ENCODE measurements at regions not wholly inside any gene's neighbourhood (a gene's known extent, or its start where the extent isn't known, plus 50 kb on each side); places are given as distances from the start of the nearest gene placed in this dataset.

- H3K4me1 Mint-ChIP-seq = no peaks in the 10 kb centered on the region
- POLR2A ChIA-PET = no interaction called here
- Histone ChIP-seq H3K36me3 (replicated peaks in 1 of 2; ENCODE audit: control extremely low read depth in 1 of 2, control insufficient read depth in 1 of 2, extremely low read depth in 1 of 2, insufficient read depth in 2 of 2, low read length in 1 of 2) (no peaks in the 10 kb centered on the region), H3K9ac (ENCODE audit: low read length) (no peak overlapping the region), H4K20me1 (ENCODE audit: control insufficient read depth, insufficient read depth, low read length, poor library complexity, severe bottlenecking) (no peaks in the 10 kb centered on the region), H3K27ac (ENCODE audit: low read length in 2 of 2) (no peak overlapping the region), H3K4me3 (ENCODE audit: control extremely low read depth in 1 of 5, extremely low read depth in 1 of 5, insufficient read depth in 1 of 5, low read depth in 2 of 5, low read length in 4 of 5) (no peak overlapping the region), H3K4me1 (ENCODE audit: control insufficient read depth in 2 of 2, insufficient read depth in 2 of 2, low read length in 2 of 2) (no peaks in the 10 kb centered on the region), H3K9me3 (ENCODE audit: control extremely low read depth in 1 of 3, control insufficient read depth in 2 of 3, insufficient read depth in 1 of 3, low read length in 2 of 3) (no peaks in the 10 kb centered on the region), H2AFZ (ENCODE audit: insufficient read depth, low read depth, low read length, poor library complexity, severe bottlenecking) (no peak overlapping the region), H3K4me2 (replicated peaks; ENCODE audit: low read depth, low read length, poor library complexity, severe bottlenecking) (no peak overlapping the region), H3K79me2 (ENCODE audit: control insufficient read depth, insufficient read depth, low read length) (no peaks in the 10 kb centered on the region), H3K27me3 (replicated peaks in 1 of 4; ENCODE audit: control extremely low read depth in 1 of 4, control insufficient read depth in 3 of 4, insufficient read depth in 4 of 4, low read length in 3 of 4) (no peaks in the 10 kb centered on the region)
- CTCF ChIA-PET = no interaction called here
- intact Hi-C loops (cut with micrococcal nuclease) = no loop called here
- H3K4me3 Mint-ChIP-seq = no peak overlapping the region
- H3K9me3 Mint-ChIP-seq (ENCODE audit: insufficient read depth) = no peaks in the 10 kb centered on the region
- ATAC-seq (ENCODE audit: low read depth) (no peak), DNase-seq (no peak)
- TF ChIP-seq, protein P1, sequence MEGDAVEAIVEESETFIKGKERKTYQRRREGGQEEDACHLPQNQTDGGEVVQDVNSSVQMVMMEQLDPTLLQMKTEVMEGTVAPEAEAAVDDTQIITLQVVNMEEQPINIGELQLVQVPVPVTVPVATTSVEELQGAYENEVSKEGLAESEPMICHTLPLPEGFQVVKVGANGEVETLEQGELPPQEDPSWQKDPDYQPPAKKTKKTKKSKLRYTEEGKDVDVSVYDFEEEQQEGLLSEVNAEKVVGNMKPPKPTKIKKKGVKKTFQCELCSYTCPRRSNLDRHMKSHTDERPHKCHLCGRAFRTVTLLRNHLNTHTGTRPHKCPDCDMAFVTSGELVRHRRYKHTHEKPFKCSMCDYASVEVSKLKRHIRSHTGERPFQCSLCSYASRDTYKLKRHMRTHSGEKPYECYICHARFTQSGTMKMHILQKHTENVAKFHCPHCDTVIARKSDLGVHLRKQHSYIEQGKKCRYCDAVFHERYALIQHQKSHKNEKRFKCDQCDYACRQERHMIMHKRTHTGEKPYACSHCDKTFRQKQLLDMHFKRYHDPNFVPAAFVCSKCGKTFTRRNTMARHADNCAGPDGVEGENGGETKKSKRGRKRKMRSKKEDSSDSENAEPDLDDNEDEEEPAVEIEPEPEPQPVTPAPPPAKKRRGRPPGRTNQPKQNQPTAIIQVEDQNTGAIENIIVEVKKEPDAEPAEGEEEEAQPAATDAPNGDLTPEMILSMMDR (IDR thresholded peaks at IDR 0.05) = no peak
- TF ChIP-seq EZH2 (IDR thresholded peaks at IDR 0.05; ENCODE audit: borderline replicate concordance, insufficient read depth, low read depth, low read length, poor library complexity, severe bottlenecking) = no peak
- no peak overlapping the region for H3K27ac Mint-ChIP-seq
- H3K27me3 Mint-ChIP-seq = peaks cover 8% of the 10 kb centered on the region
- WGBS (ENCODE audit: insufficient coverage) = 92% methylated on average over 21 of the region's 21 CpGs
Measured at GRCh38 chr15:100727291-100727851, 125.0 kb downstream of the ASB7 start.

DNA sequence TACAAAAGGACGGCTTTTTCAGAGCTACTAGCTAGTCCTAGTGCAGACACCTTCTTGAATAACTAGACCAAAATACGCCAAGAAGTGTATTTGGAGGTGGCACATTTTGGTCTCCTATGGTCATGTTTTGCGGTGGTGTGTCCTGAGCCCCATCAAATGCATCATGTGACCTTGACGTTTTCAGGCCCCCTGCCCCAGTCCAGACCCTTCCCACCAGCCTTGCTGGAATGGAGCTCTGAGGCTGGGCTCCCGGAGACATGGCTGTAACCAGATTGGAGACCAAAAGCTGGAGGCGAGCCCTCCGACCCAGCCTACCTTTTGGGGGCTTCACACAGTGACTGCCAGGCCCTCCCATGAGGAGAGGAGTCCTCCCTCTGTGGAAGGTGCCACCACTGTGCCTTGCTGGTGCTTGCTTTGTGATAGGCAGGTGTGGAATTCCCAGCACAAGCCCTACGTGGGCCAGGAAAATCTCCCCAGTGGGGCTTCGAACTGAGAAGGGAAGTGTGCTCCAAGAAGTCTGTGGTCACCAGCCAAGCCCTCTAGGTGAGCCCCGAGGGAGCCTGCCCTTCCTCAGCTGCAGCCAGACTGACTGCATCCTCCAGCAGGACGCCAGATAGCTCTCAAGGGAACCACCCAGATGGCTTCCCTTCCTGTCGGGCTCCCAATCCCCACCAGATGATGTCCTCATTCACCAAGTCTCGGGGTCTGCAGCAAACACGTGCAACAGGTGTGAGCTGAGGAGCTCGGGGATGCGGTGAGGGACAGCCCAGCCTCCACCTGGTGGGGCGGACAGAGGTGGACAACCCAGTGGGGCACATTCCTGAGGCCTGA is 126.2 kb downstream of the ASB7 start:
- Histone ChIP-seq H3K4me3 (ENCODE audit: control extremely low read depth in 1 of 5, extremely low read depth in 1 of 5, insufficient read depth in 1 of 5, low read depth in 2 of 5, low read length in 4 of 5) (no peak overlapping the region), H3K9ac (ENCODE audit: low read length) (no peak overlapping the region), H3K9me3 (ENCODE audit: control extremely low read depth in 1 of 3, control insufficient read depth in 2 of 3, insufficient read depth in 1 of 3, low read length in 2 of 3) (no peaks in the 10 kb centered on the region), H3K4me1 (ENCODE audit: control insufficient read depth in 2 of 2, insufficient read depth in 2 of 2, low read length in 2 of 2) (no peaks in the 10 kb centered on the region), H3K27ac (ENCODE audit: low read length in 2 of 2) (no peak overlapping the region), H3K36me3 (replicated peaks in 1 of 2; ENCODE audit: control extremely low read depth in 1 of 2, control insufficient read depth in 1 of 2, extremely low read depth in 1 of 2, insufficient read depth in 2 of 2, low read length in 1 of 2) (no peaks in the 10 kb centered on the region), H3K4me2 (replicated peaks; ENCODE audit: low read depth, low read length, poor library complexity, severe bottlenecking) (no peak overlapping the region), H2AFZ (ENCODE audit: insufficient read depth, low read depth, low read length, poor library complexity, severe bottlenecking) (no peak overlapping the region), H3K27me3 (replicated peaks in 1 of 4; ENCODE audit: control extremely low read depth in 1 of 4, control insufficient read depth in 3 of 4, insufficient read depth in 4 of 4, low read length in 3 of 4) (no peaks in the 10 kb centered on the region), H4K20me1 (ENCODE audit: control insufficient read depth, insufficient read depth, low read length, poor library complexity, severe bottlenecking) (no peaks in the 10 kb centered on the region), H3K79me2 (ENCODE audit: control insufficient read depth, insufficient read depth, low read length) (no peaks in the 10 kb centered on the region)
- H3K4me3 Mint-ChIP-seq = no peak overlapping the region
- 45% methylated on average over 16 of the region's 17 CpGs for WGBS (ENCODE audit: insufficient coverage)
- DNase-seq = no peak
- ChIA-PET CTCF (no interaction called here), POLR2A (no interaction called here)
- no peaks in the 10 kb centered on the region for H3K4me1 Mint-ChIP-seq
- TF ChIP-seq EZH2 (IDR thresholded peaks at IDR 0.05; ENCODE audit: borderline replicate concordance, insufficient read depth, low read depth, low read length, poor library complexity, severe bottlenecking) = no peak
- TF ChIP-seq, protein P1 (IDR thresholded peaks at IDR 0.05) = no peak
- H3K27ac Mint-ChIP-seq = no peak overlapping the region
- intact Hi-C loops (cut with micrococcal nuclease) = no loop called here
- peaks cover 8% of the 10 kb centered on the region for H3K27me3 Mint-ChIP-seq
- no peaks in the 10 kb centered on the region for H3K9me3 Mint-ChIP-seq (ENCODE audit: insufficient read depth)
- ATAC-seq (ENCODE audit: low read depth) = no peak
